ACC112 (cell line): ENCODE measurements at regions not wholly inside any gene's neighbourhood (a gene's known extent, or its start where the extent isn't known, plus 50 kb on each side); places are given as distances from the start of the nearest gene placed in this dataset.

Experiments used
- H2AFZ ChIP-seq: fragments of 200-600 bp; sonication (generic); one replicate; pipeline ENCODE4 v1.6.0; 2017; ENCODE audit warnings: antibody characterized with exemption, low read length; ENCODE audit not compliant: unreplicated experiment
- H3K27ac ChIP-seq: fragments of 200-600 bp; sonication (generic); 2 replicates; pipeline ENCODE4 v1.5.1; 2014; ENCODE audit warnings: low read depth, mild to moderate bottlenecking, antibody characterized with exemption, low read length, moderate library complexity
- H3K27me3 ChIP-seq: fragments of 200-600 bp; sonication (generic); 2 replicates; pipeline ENCODE4 v1.6.1; 2014; ENCODE audit warnings: mild to moderate bottlenecking, antibody characterized with exemption, low read length, moderate library complexity, mixed read lengths; ENCODE audit not compliant: insufficient read depth
- H3K36me3 ChIP-seq: fragments of 200-600 bp; sonication (generic); 2 replicates; pipeline ENCODE4 v1.6.1; 2016; ENCODE audit warnings: mild to moderate bottlenecking, antibody characterized with exemption, low read length, moderate library complexity, mixed read lengths; ENCODE audit not compliant: insufficient read depth
- H3K4me1 ChIP-seq: fragments of 200-600 bp; sonication (generic); one replicate; pipeline ENCODE4 v1.6.1; 2016; ENCODE audit warnings: low read length, mixed read lengths; ENCODE audit not compliant: insufficient read depth, unreplicated experiment, control insufficient read depth
- H3K4me3 ChIP-seq: fragments of 200-600 bp; sonication (generic); 2 replicates; pipeline ENCODE4 v1.5.1; 2014; ENCODE audit warnings: mild to moderate bottlenecking, low read depth, low read length
- H3K79me2 ChIP-seq: fragments of 200-600 bp; sonication (generic); one replicate; pipeline ENCODE4 v1.6.0; 2016; ENCODE audit warnings: low read length; ENCODE audit not compliant: control insufficient read depth, unreplicated experiment, insufficient read depth

DNA sequence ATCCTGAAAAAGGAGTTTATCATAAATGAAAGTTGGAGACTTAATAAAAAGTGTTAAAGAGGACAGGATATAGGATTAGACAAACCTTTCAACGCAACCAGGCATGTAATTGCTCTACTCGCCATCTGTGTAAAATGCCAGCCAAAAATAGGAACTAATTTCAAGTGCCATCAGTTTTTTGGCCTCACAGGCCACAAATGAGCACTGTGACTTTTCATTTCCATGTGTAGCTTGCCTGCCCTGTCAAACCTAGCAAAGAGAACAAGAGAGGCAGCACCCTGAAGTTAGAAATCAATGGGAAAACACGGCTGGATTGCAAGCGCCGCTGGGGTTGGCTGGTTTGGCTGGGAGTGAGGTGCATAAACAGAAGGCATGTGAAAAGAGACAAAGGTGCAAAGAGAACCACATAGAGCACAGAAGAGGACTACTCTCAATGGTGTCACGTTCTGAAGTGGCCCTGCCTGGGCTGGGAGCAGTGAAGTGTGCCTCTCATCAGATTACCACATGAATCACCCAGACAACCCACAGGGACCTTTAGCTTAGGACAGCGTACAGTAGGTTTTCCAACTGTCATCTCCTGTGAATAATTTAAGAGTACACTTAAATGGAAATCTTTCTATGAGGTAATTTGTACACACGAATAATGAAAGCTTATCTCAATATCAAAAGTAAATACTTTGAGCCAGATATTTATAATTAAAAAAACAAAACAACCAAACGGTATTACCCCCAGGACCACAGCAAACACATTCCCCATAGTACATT lies 78.0 kb upstream of the NHSL1 start:
- Histone ChIP-seq H3K27me3 (no peaks in the 10 kb centered on the region), H3K27ac (no peak overlapping the region), H3K4me1 (no peaks in the 10 kb centered on the region), H2AFZ (no peak overlapping the region), H3K4me3 (no peak overlapping the region), H3K79me2 (peaks cover 10% of the 10 kb centered on the region), H3K36me3 (no peaks in the 10 kb centered on the region)

DNA sequence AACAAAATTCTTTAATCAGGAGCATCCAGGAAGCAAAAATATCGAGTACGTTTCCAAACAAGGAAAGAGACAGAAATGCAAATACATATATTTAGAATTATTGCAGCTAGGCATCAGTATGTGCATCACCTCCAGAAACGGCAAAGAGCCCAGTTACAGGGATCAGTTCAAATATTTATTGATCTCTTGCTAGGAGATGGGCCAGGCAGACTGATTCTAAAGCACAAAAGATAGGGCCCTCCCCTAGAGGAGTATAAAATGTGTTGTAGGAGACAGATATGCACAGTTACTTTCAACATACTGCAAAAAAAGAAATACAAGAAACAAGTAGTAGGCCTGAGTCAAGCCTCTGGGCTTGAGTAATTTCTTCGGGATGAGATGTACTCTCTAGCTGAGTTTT lies 80.7 kb upstream of the NHSL1 start:
- no peaks in the 10 kb centered on the region for H3K4me1 ChIP-seq
- H3K79me2 ChIP-seq: peaks cover 10% of the 10 kb centered on the region
- H3K36me3 ChIP-seq: no peaks in the 10 kb centered on the region
- H2AFZ ChIP-seq: no peak overlapping the region
- no peaks in the 10 kb centered on the region for H3K27me3 ChIP-seq
- H3K27ac ChIP-seq: no peak overlapping the region
- no peak overlapping the region for H3K4me3 ChIP-seq

DNA sequence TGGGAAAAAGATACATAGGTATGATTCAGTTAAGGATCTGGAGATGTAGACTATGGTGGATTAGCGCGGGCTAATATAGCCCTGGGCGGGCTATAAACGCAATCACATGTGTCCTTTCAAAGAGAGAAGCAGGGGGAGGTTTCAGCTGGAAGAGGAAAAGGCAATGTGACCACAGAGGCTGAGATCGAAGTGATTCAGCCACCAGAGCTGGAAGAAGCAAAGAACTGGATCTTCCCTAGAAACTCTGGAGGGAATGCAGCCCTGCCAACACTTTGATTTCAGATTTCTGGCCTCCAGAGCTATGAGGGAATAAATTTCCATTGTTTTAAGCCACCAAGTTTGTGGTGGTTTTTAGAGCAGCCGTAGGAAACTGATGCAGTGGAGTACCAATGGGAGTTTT lies 81.5 kb upstream of the NHSL1 start:
- peaks cover 10% of the 10 kb centered on the region for H3K79me2 ChIP-seq
- H3K4me1 ChIP-seq: no peaks in the 10 kb centered on the region
- H2AFZ ChIP-seq: no peak overlapping the region
- H3K27me3 ChIP-seq: no peaks in the 10 kb centered on the region
- H3K27ac ChIP-seq: no peak overlapping the region
- no peaks in the 10 kb centered on the region for H3K36me3 ChIP-seq
- no peak overlapping the region for H3K4me3 ChIP-seq

DNA sequence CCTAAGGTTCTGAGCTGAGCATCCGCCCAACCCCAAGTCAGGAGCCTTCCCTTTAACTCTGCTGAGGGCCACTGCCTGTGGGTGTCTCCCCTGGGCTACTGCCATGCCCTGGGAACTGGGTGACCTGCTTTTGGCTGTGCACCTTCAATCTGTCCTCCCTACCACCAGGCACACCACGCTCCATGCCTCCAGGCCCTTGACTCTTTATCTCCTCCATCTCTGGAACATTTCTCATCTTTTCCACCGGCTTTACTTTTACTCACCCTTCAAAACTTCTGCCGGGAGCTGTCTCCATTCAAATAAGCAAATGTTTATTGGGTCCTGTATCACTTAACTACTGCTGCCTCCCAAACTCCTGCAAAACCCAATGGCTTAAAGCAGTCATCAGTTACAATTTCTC lies 83.3 kb upstream of the NHSL1 start:
- Histone ChIP-seq H3K79me2 (peaks cover 6% of the 10 kb centered on the region), H2AFZ (no peak overlapping the region), H3K4me1 (no peaks in the 10 kb centered on the region), H3K27me3 (no peaks in the 10 kb centered on the region), H3K4me3 (no peak overlapping the region), H3K36me3 (no peaks in the 10 kb centered on the region), H3K27ac (no peak overlapping the region)

DNA sequence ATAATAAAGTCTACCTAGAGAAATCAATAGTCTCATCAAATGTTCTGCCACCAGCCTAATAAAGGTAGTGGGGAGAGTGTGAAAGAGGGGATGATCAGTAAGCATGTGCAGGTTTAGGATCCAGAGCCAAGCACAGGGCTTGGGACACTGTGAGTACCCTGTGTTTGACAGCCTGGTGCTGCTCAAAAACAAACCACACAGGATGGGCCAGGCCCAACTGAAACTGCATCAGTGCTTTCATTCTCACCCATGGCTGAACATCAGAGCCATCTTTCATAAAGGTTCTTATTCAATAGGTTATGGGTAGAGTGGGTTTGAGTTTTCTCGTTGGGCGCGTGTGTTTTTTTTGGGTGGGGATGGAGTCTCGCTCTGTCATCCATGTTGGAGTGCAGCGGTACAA lies 87.3 kb upstream of the NHSL1 start:
- Histone ChIP-seq H3K27ac (no peak overlapping the region), H2AFZ (no peak overlapping the region), H3K27me3 (no peaks in the 10 kb centered on the region), H3K4me1 (peaks cover 5% of the 10 kb centered on the region), H3K36me3 (no peaks in the 10 kb centered on the region), H3K79me2 (peaks cover 4% of the 10 kb centered on the region), H3K4me3 (no peak overlapping the region)

DNA sequence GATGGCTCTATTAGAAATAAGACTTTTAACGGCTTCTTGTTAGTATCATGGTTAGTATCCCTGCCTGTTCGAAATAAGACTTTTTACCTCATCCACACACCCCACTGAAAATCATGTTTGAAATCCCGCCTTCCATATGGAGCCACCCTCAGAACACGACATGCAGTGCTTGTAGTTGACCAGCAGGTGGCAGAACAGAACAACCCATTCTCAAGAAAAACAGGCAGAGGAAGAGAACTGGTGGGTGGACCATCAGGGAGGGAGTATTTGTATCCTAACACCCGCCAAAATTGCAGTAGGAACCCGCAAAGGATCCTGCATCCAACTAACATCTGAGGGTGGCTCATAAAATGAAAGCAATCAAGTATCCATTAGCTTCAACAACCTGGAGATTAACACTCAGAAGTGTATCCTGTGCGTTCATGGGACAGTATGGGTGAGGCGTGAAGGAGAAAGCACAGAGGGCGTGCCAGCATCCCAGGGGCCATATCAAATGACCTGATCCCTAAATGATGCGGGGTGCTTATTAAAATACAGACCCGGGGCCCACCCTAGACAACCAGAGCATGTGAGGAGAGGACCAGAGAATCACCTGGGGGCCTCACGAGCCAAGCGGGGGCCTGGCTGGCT lies 89.6 kb upstream of the NHSL1 start:
- H2AFZ ChIP-seq: peak overlapping the region; percentile 16
- H3K79me2 ChIP-seq: peaks cover 10% of the 10 kb centered on the region
- H3K4me1 ChIP-seq: peaks cover 23% of the 10 kb centered on the region

DNA sequence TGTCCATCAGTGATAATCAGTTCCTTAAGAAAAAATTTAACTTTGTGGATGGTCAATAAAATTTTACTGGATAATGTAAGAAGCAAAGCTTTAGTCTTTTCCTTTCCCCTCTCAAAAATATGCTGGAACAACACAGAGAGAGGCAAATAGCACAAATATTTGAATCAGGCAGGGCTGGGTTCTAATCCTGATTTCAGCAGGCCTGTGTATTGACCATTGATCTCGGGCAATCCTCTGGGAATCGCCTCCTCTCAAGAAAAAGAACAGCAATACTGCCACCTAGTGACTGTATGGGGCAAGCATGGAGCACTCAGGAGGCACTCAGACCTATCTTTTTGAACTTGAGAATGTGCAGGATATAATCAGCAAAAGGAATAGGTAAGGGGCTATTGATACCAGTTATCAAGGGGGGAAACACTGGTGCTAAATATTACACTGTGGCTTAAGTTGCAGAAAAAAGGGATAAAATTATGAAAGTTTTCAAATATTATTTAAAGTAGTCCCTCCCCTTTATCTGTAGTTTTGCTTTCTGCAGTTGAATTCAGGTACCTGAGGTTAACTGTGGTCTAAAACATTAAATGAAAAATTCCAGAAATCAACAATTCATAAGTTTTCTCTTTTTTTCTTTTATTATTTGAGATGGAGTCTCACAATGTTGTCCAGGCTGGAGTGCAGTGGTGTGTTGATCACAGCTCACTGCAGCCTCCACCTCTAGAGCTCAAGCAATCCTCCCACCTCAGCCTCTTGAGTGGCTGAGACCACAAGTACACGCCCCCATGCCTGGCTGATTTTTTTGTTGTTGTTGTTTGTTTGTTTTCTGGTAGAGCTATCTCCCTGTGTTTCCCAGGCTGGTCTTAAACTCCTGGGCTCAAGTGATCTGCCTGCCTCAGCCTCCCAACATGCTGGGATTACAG lies 91.8 kb upstream of the NHSL1 start:
- no peak overlapping the region for H2AFZ ChIP-seq
- no peak overlapping the region for H3K4me3 ChIP-seq
- H3K27me3 ChIP-seq: no peaks in the 10 kb centered on the region
- H3K27ac ChIP-seq: peak overlapping the region; percentile 14
- H3K4me1 ChIP-seq: peaks cover 37% of the 10 kb centered on the region
- peaks cover 13% of the 10 kb centered on the region for H3K79me2 ChIP-seq
- no peaks in the 10 kb centered on the region for H3K36me3 ChIP-seq

More for the DNA sequence above, 89.6 kb upstream of the NHSL1 start:
- Histone ChIP-seq H3K27ac (no peak overlapping the region), H3K4me3 (no peak overlapping the region), H3K27me3 (no peaks in the 10 kb centered on the region), H3K36me3 (no peaks in the 10 kb centered on the region)

DNA sequence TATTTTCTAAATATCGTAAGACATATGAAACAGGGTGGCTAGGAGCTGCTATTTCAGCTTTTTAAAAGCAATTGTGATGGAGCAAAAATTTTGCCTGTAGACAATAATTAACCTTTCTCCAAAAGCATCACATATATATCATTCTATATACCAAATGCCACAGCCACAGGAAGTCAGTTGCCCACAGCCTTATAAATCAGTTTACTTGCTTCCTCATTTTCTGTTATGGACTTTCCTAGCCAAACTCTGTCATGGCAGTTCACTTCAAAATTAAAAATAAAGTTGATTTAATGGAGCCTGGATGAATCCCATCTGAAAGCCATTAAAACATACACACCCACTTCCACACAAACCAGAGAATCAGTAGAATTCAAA lies 93.4 kb upstream of the NHSL1 start:
- H3K27ac ChIP-seq: peak overlapping the region; percentile 98

DNA sequence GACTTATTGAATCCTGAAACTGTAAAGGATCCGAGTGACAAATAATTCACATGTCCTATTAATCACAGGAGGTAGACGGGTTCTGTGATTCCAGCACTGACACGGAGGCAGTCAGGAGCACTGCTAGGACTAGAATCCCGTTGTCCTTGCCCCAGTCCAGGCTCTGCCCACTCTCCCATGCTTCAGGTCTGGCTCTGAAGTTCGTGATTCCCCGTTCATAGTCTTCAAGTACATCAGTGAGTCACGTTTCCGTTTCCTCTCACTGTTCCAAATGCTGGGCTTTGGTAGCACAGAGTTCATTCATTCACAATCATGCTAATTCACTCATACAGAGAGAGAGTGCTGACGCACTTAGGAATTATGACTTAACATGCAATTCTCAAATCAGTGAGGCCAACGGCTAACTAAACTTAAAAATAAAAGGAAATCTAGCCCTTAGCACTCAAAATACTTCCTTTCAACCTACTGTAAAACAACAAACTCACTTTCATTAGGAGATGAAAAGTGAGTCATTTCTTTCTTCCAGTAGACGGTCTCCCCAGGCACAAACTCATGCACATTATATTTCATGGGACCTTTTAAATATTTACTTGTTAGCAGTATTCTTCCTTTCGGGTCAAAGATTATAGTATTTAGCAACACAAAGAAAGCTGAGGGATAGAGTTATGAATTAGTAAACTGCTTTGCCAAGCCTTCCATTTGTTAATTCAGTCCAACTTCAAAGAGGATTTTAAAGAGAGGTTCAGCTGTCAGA lies 94.0 kb upstream of the NHSL1 start:
- Histone ChIP-seq H3K79me2 (peaks cover 14% of the 10 kb centered on the region), H2AFZ (no peak overlapping the region), H3K27me3 (no peaks in the 10 kb centered on the region), H3K27ac (peak overlapping the region; percentile 98), H3K36me3 (no peaks in the 10 kb centered on the region), H3K4me1 (peaks cover 37% of the 10 kb centered on the region), H3K4me3 (peak overlapping the region; percentile 59)

More for the DNA sequence above, 93.4 kb upstream of the NHSL1 start:
- H3K4me3 ChIP-seq: peak overlapping the region; percentile 59
- H3K4me1 ChIP-seq: peaks cover 37% of the 10 kb centered on the region
- peaks cover 14% of the 10 kb centered on the region for H3K79me2 ChIP-seq
- no peaks in the 10 kb centered on the region for H3K36me3 ChIP-seq
- H2AFZ ChIP-seq: no peak overlapping the region
- no peaks in the 10 kb centered on the region for H3K27me3 ChIP-seq
